MM.1S (cell line): ENCODE measurements at regions not wholly inside any gene's neighbourhood (a gene's known extent, or its start where the extent isn't known, plus 50 kb on each side); places are given as distances from the start of the nearest gene placed in this dataset.
"Not testable (repeated sequence)": the region's sequence is repeated elsewhere in the genome, so short reads cannot be mapped to it uniquely, and the experiment has no call there.

Source experiments
- DNase-seq: peaks from one replicate; pipeline ENCODE4 v3.0.0-alpha.2; 2015
- H2AFZ ChIP-seq: fragments of 300-600 bp; sonication (generic); 2 replicates; pipeline ENCODE4 v1.6.0; 2016; ENCODE audit warnings: antibody characterized with exemption, low read length
- H3F3A ChIP-seq: fragments of 300-600 bp; sonication (generic); 2 replicates; pipeline ENCODE4 v1.6.1; 2016; ENCODE audit warnings: mild to moderate bottlenecking, antibody characterized with exemption, low read length, moderate library complexity, mixed read lengths; ENCODE audit not compliant: insufficient read depth
- H3K27ac ChIP-seq: fragments of 300-600 bp; sonication (generic); 2 replicates; pipeline ENCODE4 v1.5.1; 2016; ENCODE audit warnings: mild to moderate bottlenecking, low read length
- H3K27me3 ChIP-seq: fragments of 300-600 bp; sonication (generic); replicated peaks from 2 replicates; pipeline ENCODE4 v1.6.0; 2016; ENCODE audit warnings: low read length; ENCODE audit not compliant: insufficient read depth
- H3K36me3 ChIP-seq: fragments of 300-600 bp; sonication (generic); replicated peaks from 2 replicates; pipeline ENCODE4 v1.6.1; 2016; ENCODE audit warnings: mild to moderate bottlenecking, low read length, mixed read lengths; ENCODE audit not compliant: insufficient read depth
- H3K4me1 ChIP-seq: fragments of 300-600 bp; sonication (generic); 2 replicates; pipeline ENCODE4 v1.6.1; 2016; ENCODE audit warnings: low read length, mixed read lengths
- H3K4me2 ChIP-seq: fragments of 300-600 bp; sonication (generic); 2 replicates; pipeline ENCODE4 v1.6.0; 2016; ENCODE audit warnings: low read depth, low read length
- H3K4me3 ChIP-seq: fragments of 300-600 bp; sonication (generic); 2 replicates; pipeline ENCODE4 v1.5.1; 2016; ENCODE audit warnings: low read length, mixed read lengths
- H3K79me2 ChIP-seq: fragments of 300-600 bp; sonication (generic); 2 replicates; pipeline ENCODE4 v1.6.1; 2016; ENCODE audit warnings: mixed run types, low read length, mixed read lengths
- H3K9ac ChIP-seq: fragments of 300-600 bp; sonication (generic); 2 replicates; pipeline ENCODE4 v1.6.1; 2016; ENCODE audit warnings: low read length, mixed read lengths
- H3K9me2 ChIP-seq: fragments of 300-600 bp; sonication (generic); replicated peaks from 2 replicates; pipeline ENCODE4 v1.6.1; 2016; ENCODE audit warnings: mild to moderate bottlenecking, low read length, mixed read lengths; ENCODE audit not compliant: insufficient read depth
- H3K9me3 ChIP-seq: fragments of 300-600 bp; sonication (generic); replicated peaks from 2 replicates; pipeline ENCODE4 v1.6.1; 2016; ENCODE audit warnings: mild to moderate bottlenecking, low read length, mixed read lengths; ENCODE audit not compliant: insufficient read depth
- H4K20me1 ChIP-seq: fragments of 300-600 bp; sonication (generic); 2 replicates; pipeline ENCODE4 v1.6.1; 2016; ENCODE audit warnings: mild to moderate bottlenecking, low read length, moderate library complexity, mixed read lengths; ENCODE audit not compliant: insufficient read depth
- EZH2 ChIP-seq: fragments of 300-600 bp; sonication (generic); optimal IDR thresholded peaks from 2 replicates; pipeline ENCODE3; 2017; ENCODE audit warnings: low read depth, mild to moderate bottlenecking, antibody characterized with exemption, low read length, mixed read lengths
- EZH2phosphoT487 ChIP-seq: fragments of 300-600 bp; sonication (generic); IDR thresholded peaks from 2 replicates; pipeline ENCODE4 v1.6.1; 2018; ENCODE audit warnings: antibody characterized with exemption, low read length
- TF ChIP-seq, protein P1 (sequence below): fragments of 300-600 bp; sonication (generic); IDR thresholded peaks from 2 replicates; pipeline ENCODE4 v1.5.1; 2016; ENCODE audit warnings: antibody characterized with exemption, low read length, mixed read lengths

DNA sequence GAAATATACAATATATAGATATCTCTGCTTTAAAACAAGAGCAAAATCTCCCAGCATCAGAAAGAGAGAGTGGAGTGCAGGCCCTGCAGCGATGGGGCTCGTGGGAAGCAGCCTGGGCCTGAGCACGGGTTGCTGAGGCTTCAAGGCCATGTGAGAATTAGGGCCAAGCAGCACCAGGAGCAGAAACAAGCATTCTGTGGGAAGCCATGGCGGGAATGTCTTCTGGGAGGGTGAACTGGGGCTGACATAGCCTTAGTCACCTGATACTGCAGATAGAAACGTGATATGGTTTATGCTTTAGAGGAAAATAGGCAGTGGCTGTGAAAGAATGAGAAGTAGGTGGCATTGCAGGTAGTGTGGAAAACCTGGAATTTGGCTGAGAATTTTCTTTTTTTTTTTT lies 472.3 kb downstream of the IRS2 start:
- no peaks in the 10 kb centered on the region for H3K9me3 ChIP-seq
- no peaks in the 10 kb centered on the region for H3K9me2 ChIP-seq
- no peaks in the 10 kb centered on the region for H3K27me3 ChIP-seq
- no peaks in the 10 kb centered on the region for H3K36me3 ChIP-seq
- no peaks in the 10 kb centered on the region for H3F3A ChIP-seq
- H3K9ac ChIP-seq = no peak overlapping the region
- no peaks in the 10 kb centered on the region for H3K4me1 ChIP-seq
- no peak for TF ChIP-seq EZH2
- TF ChIP-seq, protein P1, sequence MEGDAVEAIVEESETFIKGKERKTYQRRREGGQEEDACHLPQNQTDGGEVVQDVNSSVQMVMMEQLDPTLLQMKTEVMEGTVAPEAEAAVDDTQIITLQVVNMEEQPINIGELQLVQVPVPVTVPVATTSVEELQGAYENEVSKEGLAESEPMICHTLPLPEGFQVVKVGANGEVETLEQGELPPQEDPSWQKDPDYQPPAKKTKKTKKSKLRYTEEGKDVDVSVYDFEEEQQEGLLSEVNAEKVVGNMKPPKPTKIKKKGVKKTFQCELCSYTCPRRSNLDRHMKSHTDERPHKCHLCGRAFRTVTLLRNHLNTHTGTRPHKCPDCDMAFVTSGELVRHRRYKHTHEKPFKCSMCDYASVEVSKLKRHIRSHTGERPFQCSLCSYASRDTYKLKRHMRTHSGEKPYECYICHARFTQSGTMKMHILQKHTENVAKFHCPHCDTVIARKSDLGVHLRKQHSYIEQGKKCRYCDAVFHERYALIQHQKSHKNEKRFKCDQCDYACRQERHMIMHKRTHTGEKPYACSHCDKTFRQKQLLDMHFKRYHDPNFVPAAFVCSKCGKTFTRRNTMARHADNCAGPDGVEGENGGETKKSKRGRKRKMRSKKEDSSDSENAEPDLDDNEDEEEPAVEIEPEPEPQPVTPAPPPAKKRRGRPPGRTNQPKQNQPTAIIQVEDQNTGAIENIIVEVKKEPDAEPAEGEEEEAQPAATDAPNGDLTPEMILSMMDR = no peak
- no peak for TF ChIP-seq EZH2phosphoT487
- H3K79me2 ChIP-seq = no peaks in the 10 kb centered on the region
- no peak for DNase-seq
- no peak overlapping the region for H3K4me2 ChIP-seq
- no peak overlapping the region for H2AFZ ChIP-seq
- no peak overlapping the region for H3K4me3 ChIP-seq
- no peaks in the 10 kb centered on the region for H4K20me1 ChIP-seq
- H3K27ac ChIP-seq = no peak overlapping the region

DNA sequence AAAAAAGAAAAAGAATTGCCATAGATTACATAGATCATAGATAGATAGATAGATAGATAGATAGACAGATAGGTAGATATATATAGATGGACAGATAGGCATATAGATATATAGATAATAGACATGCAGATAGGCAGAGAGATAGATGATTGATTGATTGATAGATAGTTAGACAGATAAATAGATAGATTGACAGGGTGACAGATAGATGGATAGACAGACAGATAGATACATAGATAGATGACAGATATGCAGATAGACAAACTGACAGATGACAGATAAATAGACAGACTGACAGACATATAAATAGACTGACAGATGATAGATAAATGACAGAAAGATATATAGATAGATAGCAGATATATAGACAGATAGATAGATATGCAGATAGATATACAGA lies 474.0 kb downstream of the IRS2 start:
- no peaks in the 10 kb centered on the region for H3K36me3 ChIP-seq

DNA sequence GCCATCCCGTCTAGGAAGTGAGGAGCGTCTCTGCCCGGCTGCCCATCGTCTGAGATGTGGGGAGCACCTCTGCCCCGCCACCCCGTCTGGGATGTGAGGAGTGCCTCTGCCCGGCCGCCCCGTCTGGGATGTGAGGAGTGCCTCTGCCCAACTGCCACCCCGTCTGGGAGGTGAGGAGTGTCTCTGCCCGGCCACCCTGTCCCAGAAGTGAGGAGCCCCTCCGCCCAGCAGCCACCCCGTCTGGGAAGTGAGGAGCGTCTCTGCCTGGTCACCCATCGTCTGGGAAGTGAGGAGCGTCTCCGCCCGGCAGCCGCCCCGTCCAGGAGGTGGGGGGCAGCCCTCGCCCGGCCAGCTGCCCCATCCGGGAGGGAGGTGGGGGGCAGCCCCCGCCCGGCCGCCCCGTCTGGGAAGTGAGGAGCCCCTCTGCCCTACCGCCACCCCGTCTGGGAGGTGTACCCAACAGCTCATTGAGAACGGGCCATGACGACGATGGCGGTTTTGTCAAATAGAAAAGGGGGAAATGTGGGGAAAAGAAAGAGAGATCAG lies 474.9 kb downstream of the IRS2 start:
- not testable (repeated sequence) for H4K20me1 ChIP-seq, H3K4me2 ChIP-seq, H3K79me2 ChIP-seq, H2AFZ ChIP-seq, H3K9ac ChIP-seq, H3K27ac ChIP-seq, H3K4me3 ChIP-seq, H3K27me3 ChIP-seq, H3K36me3 ChIP-seq, H3F3A ChIP-seq, DNase-seq, H3K4me1 ChIP-seq, H3K9me2 ChIP-seq, H3K9me3 ChIP-seq

More for the DNA sequence above, 474.0 kb downstream of the IRS2 start:
- H2AFZ ChIP-seq = no peak overlapping the region
- H3K79me2 ChIP-seq = no peaks in the 10 kb centered on the region
- no peaks in the 10 kb centered on the region for H3K4me1 ChIP-seq
- TF ChIP-seq EZH2 (no peak), EZH2phosphoT487 (no peak)
- TF ChIP-seq, protein P1 = no peak
- H3K4me3 ChIP-seq = no peak overlapping the region
- H3F3A ChIP-seq = no peaks in the 10 kb centered on the region
- H3K9me2 ChIP-seq = no peaks in the 10 kb centered on the region
- no peak overlapping the region for H3K27ac ChIP-seq
- DNase-seq = no peak
- no peak overlapping the region for H3K9ac ChIP-seq
- no peak overlapping the region for H3K4me2 ChIP-seq
- no peaks in the 10 kb centered on the region for H3K9me3 ChIP-seq
- no peaks in the 10 kb centered on the region for H3K27me3 ChIP-seq
- no peaks in the 10 kb centered on the region for H4K20me1 ChIP-seq

GRCh38 chr13:109309625-109310363 lies 476.6 kb downstream of the IRS2 start:
- Histone ChIP-seq H3K27me3 (no peaks in the 10 kb centered on the region), H3K79me2 (no peaks in the 10 kb centered on the region), H3K27ac (no peak overlapping the region), H2AFZ (no peak overlapping the region), H3K4me2 (no peak overlapping the region), H3F3A (no peaks in the 10 kb centered on the region), H3K9ac (no peak overlapping the region), H3K9me3 (no peaks in the 10 kb centered on the region), H3K4me3 (no peak overlapping the region), H3K36me3 (no peaks in the 10 kb centered on the region), H3K4me1 (no peaks in the 10 kb centered on the region), H4K20me1 (no peaks in the 10 kb centered on the region), H3K9me2 (no peaks in the 10 kb centered on the region)
- TF ChIP-seq, protein P1 = no peak
- no peak for DNase-seq
